OCI-LY7 (cell line): ENCODE measurements at regions not wholly inside any gene's neighbourhood (a gene's known extent, or its start where the extent isn't known, plus 50 kb on each side); places are given as distances from the start of the nearest gene placed in this dataset.

Source experiments
- CTCF ChIP-seq: fragments of 200-600 bp; sonication (generic); conservative IDR thresholded peaks from 2 replicates; pipeline ENCODE4 v1.5.1; 2014; ENCODE audit warnings: mild to moderate bottlenecking, antibody characterized with exemption, low read length, moderate library complexity, mixed read lengths
- EZH2phosphoT487 ChIP-seq: fragments of 200-600 bp; sonication (generic); IDR thresholded peaks from 2 replicates; pipeline ENCODE4 v1.6.1; 2018; ENCODE audit warnings: low read depth, borderline replicate concordance, mild to moderate bottlenecking, mixed run types, antibody characterized with exemption, low read length, moderate library complexity, mixed read lengths

- TF ChIP-seq CTCF (no peak), EZH2phosphoT487 (no peak)
Measured at GRCh38 chr14:65972346-65972870, 513.8 kb upstream of the CCDC196 start.
